ENCODE measurements at regions not wholly inside any gene's neighbourhood (a gene's known extent, or its start where the extent isn't known, plus 50 kb on each side); places are given as distances from the start of the nearest gene placed in this dataset.

DNA sequence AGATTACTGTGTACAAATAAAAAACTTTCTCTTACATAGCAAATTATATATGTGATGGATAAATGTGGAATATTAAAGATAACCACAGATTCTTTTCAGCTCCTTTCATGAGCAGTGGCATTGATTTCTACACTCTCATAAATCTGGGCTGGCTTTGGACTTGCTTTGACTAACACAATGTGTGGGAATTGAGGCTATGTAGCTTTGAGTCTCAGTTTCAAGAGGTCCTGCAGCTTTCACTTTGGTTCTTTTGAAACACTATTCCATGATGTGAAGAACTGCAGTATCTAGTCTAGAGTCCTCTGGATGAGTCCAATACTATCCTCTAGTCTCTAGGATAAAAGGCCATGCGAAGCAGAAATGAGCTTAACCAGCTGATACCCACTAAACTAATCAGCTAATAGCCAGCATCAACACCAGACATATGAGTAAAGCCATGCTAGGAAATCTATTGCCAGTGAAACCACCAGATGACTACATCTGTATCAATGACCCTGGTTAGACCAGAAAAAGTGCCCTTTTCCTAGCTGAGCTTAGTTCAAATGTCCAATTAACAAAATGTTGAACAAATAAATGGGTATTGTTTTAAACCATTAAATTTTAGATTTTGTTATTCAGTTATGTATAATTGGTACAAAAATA lies 274.9 kb upstream of the ZPLD1 start (continued):
- TF ChIP-seq, protein P1, sequence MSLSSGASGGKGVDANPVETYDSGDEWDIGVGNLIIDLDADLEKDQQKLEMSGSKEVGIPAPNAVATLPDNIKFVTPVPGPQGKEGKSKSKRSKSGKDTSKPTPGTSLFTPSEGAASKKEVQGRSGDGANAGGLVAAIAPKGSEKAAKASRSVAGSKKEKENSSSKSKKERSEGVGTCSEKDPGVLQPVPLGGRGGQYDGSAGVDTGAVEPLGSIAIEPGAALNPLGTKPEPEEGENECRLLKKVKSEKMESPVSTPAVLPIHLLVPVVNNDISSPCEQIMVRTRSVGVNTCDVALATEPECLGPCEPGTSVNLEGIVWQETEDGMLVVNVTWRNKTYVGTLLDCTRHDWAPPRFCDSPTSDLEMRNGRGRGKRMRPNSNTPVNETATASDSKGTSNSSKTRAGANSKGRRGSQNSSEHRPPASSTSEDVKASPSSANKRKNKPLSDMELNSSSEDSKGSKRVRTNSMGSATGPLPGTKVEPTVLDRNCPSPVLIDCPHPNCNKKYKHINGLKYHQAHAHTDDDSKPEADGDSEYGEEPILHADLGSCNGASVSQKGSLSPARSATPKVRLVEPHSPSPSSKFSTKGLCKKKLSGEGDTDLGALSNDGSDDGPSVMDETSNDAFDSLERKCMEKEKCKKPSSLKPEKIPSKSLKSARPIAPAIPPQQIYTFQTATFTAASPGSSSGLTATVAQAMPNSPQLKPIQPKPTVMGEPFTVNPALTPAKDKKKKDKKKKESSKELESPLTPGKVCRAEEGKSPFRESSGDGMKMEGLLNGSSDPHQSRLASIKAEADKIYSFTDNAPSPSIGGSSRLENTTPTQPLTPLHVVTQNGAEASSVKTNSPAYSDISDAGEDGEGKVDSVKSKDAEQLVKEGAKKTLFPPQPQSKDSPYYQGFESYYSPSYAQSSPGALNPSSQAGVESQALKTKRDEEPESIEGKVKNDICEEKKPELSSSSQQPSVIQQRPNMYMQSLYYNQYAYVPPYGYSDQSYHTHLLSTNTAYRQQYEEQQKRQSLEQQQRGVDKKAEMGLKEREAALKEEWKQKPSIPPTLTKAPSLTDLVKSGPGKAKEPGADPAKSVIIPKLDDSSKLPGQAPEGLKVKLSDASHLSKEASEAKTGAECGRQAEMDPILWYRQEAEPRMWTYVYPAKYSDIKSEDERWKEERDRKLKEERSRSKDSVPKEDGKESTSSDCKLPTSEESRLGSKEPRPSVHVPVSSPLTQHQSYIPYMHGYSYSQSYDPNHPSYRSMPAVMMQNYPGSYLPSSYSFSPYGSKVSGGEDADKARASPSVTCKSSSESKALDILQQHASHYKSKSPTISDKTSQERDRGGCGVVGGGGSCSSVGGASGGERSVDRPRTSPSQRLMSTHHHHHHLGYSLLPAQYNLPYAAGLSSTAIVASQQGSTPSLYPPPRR (CRISPR knock-in tag; IDR thresholded peaks at IDR 0.05; ENCODE audit: borderline replicate concordance), result no peak
- TF ChIP-seq CEBPZ (IDR thresholded peaks at IDR 0.05; ENCODE audit: low read length), result no peak
- TF ChIP-seq, protein P2, sequence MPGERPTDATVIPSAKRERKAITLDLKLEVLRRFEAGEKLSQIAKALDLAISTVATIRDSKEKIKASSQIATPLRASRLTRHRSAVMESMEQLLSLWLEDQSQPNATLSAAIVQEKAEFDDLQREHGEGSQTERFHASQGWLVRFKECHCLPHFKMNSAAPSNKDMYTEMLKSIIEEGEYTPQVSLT (CRISPR knock-in tag; IDR thresholded peaks at IDR 0.05; ENCODE audit: borderline replicate concordance, low read depth), result no peak
